IMR-90 (cell line): ENCODE measurements at regions not wholly inside any gene's neighbourhood (a gene's known extent, or its start where the extent isn't known, plus 50 kb on each side); places are given as distances from the start of the nearest gene placed in this dataset.

ENCODE experiments used
- BHLHE40 ChIP-seq: fragments of 150-350 bp; IDR thresholded peaks from 2 replicates; pipeline ENCODE4 v1.6.1; 2016; ENCODE audit warnings: mild to moderate bottlenecking, low read depth, low read length
- CEBPB ChIP-seq: IDR thresholded peaks from 2 replicates; pipeline ENCODE4 v1.6.1; 2012; ENCODE audit warnings: low read depth, low read length, improper control_type of control experiment
- CHD1 ChIP-seq: IDR thresholded peaks from 2 replicates; pipeline ENCODE4 v1.6.1; 2012; ENCODE audit warnings: low read depth, low read length, improper control_type of control experiment
- CTCF ChIP-seq: conservative IDR thresholded peaks from 2 replicates; pipeline ENCODE4 v1.5.1; 2012; ENCODE audit warnings: mild to moderate bottlenecking, low read depth, low read length, improper control_type of control experiment
- MAZ ChIP-seq: IDR thresholded peaks from 2 replicates; pipeline ENCODE4 v1.6.1; 2012; ENCODE audit warnings: low read depth, mild to moderate bottlenecking, low read length, improper control_type of control experiment, moderate library complexity, borderline replicate concordance
- NFE2L2 ChIP-seq: fragments of 150-350 bp; IDR thresholded peaks from 2 replicates; pipeline ENCODE4 v1.6.1; 2016; ENCODE audit warnings: low read depth, mild to moderate bottlenecking, low read length
- POLR2A ChIP-seq: IDR thresholded peaks from 2 replicates; pipeline ENCODE4 v1.6.1; 2012; ENCODE audit warnings: mild to moderate bottlenecking, low read depth, low read length

GRCh38 chr2:10204326-10205161 lies 82.0 kb downstream of the RRM2 start:
- TF ChIP-seq CTCF (no peak), CEBPB (no peak), POLR2A (no peak), MAZ (no peak), CHD1 (no peak), BHLHE40 (no peak), NFE2L2 (no peak)
